GM12865 (cell line): ENCODE measurements at regions not wholly inside any gene's neighbourhood (a gene's known extent, or its start where the extent isn't known, plus 50 kb on each side); places are given as distances from the start of the nearest gene placed in this dataset.

Experiments used
- DNase-seq: peaks from one replicate; pipeline ENCODE4 v3.0.0; 2010; ENCODE audit warnings: low read depth
- H3K4me3 ChIP-seq: 2 replicates; pipeline ENCODE4 v1.5.1; 2011; ENCODE audit warnings: mild to moderate bottlenecking, low read depth, low read length, control low read depth
- CTCF ChIP-seq: IDR thresholded peaks from 2 replicates; pipeline ENCODE4 v1.5.1; 2011; ENCODE audit warnings: low read length, control low read depth, low read depth, inconsistent platforms; ENCODE audit not compliant: insufficient read depth; ENCODE audit errors: missing control alignments

GRCh38 chr16:20181416-20181815 lies 107.7 kb upstream of the GPR139 start:
- H3K4me3 ChIP-seq: no peak overlapping the region
- DNase-seq: no peak
- no peak for TF ChIP-seq CTCF

GRCh38 chr16:20178297-20178696 lies 104.6 kb upstream of the GPR139 start:
- no peak for DNase-seq
- TF ChIP-seq CTCF: no peak
- H3K4me3 ChIP-seq: no peak overlapping the region

- DNase-seq: peak; percentile 41
- TF ChIP-seq CTCF: no peak
- H3K4me3 ChIP-seq: no peak overlapping the region
Measured at GRCh38 chr16:20175358-20175757, 101.7 kb upstream of the GPR139 start.

GRCh38 chr16:20167323-20167722 lies 93.6 kb upstream of the GPR139 start:
- DNase-seq: no peak
- no peak for TF ChIP-seq CTCF
- H3K4me3 ChIP-seq: no peak overlapping the region

GRCh38 chr16:20166531-20167235 lies 93.0 kb upstream of the GPR139 start:
- DNase-seq: no peak
- TF ChIP-seq CTCF: no peak
- no peak overlapping the region for H3K4me3 ChIP-seq

GRCh38 chr16:20153444-20153843 lies 79.8 kb upstream of the GPR139 start:
- no peak for TF ChIP-seq CTCF
- DNase-seq: no peak
- no peak overlapping the region for H3K4me3 ChIP-seq

GRCh38 chr16:20147091-20147490 lies 73.4 kb upstream of the GPR139 start:
- H3K4me3 ChIP-seq: no peak overlapping the region
- DNase-seq: no peak
- no peak for TF ChIP-seq CTCF
